ENCODE measurements at regions not wholly inside any gene's neighbourhood (a gene's known extent, or its start where the extent isn't known, plus 50 kb on each side); places are given as distances from the start of the nearest gene placed in this dataset.

DNA sequence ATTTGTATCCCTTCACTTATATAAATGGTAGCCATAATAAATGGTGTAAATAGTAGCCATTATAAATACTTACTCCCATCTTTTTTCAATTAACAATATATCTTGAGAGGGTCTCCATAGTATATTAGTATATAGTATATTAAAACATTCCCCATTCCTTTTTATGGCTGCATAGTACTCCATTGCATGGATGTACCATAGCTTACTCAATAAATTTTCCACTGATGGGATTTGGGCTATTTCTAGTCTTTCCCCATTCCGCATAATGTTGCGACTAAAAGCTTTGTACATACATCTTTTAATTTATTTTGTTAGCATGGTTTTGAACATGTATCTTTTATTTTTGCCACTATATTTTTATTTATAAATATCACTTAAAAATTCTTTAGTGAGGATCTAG, 366.3 kb downstream of the IL20RB start:
- TF ChIP-seq BHLHE40 (IDR thresholded peaks at IDR 0.05; ENCODE audit: borderline replicate concordance) (no peak), TARDBP (IDR thresholded peaks at IDR 0.05) (no peak), LEF1 (IDR thresholded peaks at IDR 0.05; ENCODE audit: borderline replicate concordance) (no peak), ELF4 (IDR thresholded peaks at IDR 0.05) (no peak), NFRKB (IDR thresholded peaks at IDR 0.05) (no peak), ARNT (IDR thresholded peaks at IDR 0.05) (no peak)

Measured in HEK293T (cell line).